ENCODE measurements at regions not wholly inside any gene's neighbourhood (a gene's known extent, or its start where the extent isn't known, plus 50 kb on each side); places are given as distances from the start of the nearest gene placed in this dataset.

DNA sequence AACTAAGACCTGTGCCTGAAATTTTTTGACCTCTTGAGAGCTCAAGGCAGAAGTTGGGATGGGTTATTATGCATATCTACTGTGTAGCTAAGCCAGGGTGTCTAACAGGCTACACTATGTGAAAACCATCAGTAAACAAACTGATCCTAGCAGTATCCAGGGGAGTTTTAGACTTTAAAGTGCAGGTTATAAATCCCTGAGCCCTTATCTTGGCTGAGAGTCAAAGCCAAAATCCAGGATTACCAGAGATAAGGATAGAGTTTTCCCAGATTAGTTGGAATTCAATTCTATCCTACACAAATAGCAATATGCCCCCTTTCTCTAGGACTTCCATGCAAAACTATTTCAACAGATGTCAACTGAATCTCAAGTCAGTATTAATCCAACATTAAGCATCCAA, 1229.7 kb downstream of the GRIK2 start:
- H3K9ac ChIP-seq (ENCODE audit: insufficient read depth in 1 of 2, low read depth in 2 of 2, low read length in 2 of 2), result no peak overlapping the region
- H3K4me2 ChIP-seq (ENCODE audit: insufficient read depth, low read length), result no peak overlapping the region
- BruUV-seq (replicated peaks), result no TSS peak
- no peak for ATAC-seq
- no peaks in the 10 kb centered on the region for H3K36me3 ChIP-seq (ENCODE audit: control insufficient read depth, insufficient read depth, low read length)
- no peaks in the 10 kb centered on the region for H3K9me1 ChIP-seq (ENCODE audit: control insufficient read depth, insufficient read depth, low read length)
- POLR2A ChIA-PET, result no interaction called here
- H3K9me3 ChIP-seq (replicated peaks; ENCODE audit: control insufficient read depth, insufficient read depth, low read depth, low read length), result no peaks in the 10 kb centered on the region; the same call in 1 of the 2 replicates
- no peak for FAIRE-seq
- intact Hi-C loops (cut with micrococcal nuclease) (no loop called here), in situ Hi-C loops (cut with MboI) (no loop called here)
- H3K4me1 ChIP-seq (replicated peaks in 1 of 2; ENCODE audit: control insufficient read depth in 2 of 2, insufficient read depth in 2 of 2, low read length in 2 of 2), result no peaks in the 10 kb centered on the region
- H2AFZ ChIP-seq (ENCODE audit: low read depth, low read length), result no peak overlapping the region
- H3K4me3 ChIP-seq, result no peak overlapping the region
- TF ChIP-seq SMC3 (conservative IDR thresholded peaks at IDR 0.05; ENCODE audit: insufficient read depth, low read depth, low read length) (no peak), RBM15 (IDR thresholded peaks at IDR 0.05; ENCODE audit: insufficient read depth, low read length) (no peak), ZKSCAN8 (CRISPR knock-in tag; IDR thresholded peaks at IDR 0.05) (no peak)
- no peak overlapping the region for H3K27ac ChIP-seq (ENCODE audit: extremely low read depth, low read depth, low read length)
- H4K20me1 ChIP-seq (replicated peaks; ENCODE audit: control insufficient read depth, insufficient read depth, low read length), result no peaks in the 10 kb centered on the region
- no peaks in the 10 kb centered on the region for H3K79me2 ChIP-seq (ENCODE audit: control insufficient read depth, insufficient read depth, low read length)
- no peak for DNase-seq (ENCODE audit: extremely low read depth in 1 of 4, low spot score in 3 of 4)
- H3K27me3 ChIP-seq (ENCODE audit: control insufficient read depth in 2 of 2, insufficient read depth in 2 of 2, low read length in 2 of 2), result no peaks in the 10 kb centered on the region
- CTCF ChIA-PET (ENCODE audit: low intra/inter-chr PET ratio), result no interaction called here

DNA sequence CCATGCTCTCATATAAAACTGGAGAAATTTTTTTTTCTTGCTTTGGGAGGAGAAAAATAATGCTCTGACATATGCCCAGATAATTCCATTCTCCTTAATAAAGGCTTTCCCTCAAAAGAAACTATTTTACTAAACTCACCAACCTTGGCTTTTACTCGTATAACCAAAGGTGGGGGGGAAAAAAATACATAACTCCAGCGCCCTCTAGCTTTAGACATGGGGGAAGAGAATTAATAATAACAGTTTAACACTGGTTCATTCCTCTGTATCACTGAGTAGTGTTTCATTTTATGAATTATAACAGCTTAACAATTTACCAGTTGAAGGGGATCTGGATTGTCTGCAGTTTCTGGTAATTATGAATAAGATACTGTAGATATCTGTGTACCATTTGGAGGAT, 1226.1 kb downstream of the GRIK2 start:
- Histone ChIP-seq H3K4me2 (ENCODE audit: insufficient read depth, low read length) (no peak overlapping the region), H3K9me3 (replicated peaks; ENCODE audit: control insufficient read depth, insufficient read depth, low read depth, low read length) (no peaks in the 10 kb centered on the region; the same call in 1 of the 2 replicates), H3K4me3 (no peak overlapping the region), H3K27me3 (ENCODE audit: control insufficient read depth in 2 of 2, insufficient read depth in 2 of 2, low read length in 2 of 2) (no peaks in the 10 kb centered on the region), H3K4me1 (replicated peaks in 1 of 2; ENCODE audit: control insufficient read depth in 2 of 2, insufficient read depth in 2 of 2, low read length in 2 of 2) (no peaks in the 10 kb centered on the region), H4K20me1 (replicated peaks; ENCODE audit: control insufficient read depth, insufficient read depth, low read length) (no peaks in the 10 kb centered on the region), H3K79me2 (ENCODE audit: control insufficient read depth, insufficient read depth, low read length) (no peaks in the 10 kb centered on the region), H3K9ac (ENCODE audit: insufficient read depth in 1 of 2, low read depth in 2 of 2, low read length in 2 of 2) (no peak overlapping the region), H3K27ac (ENCODE audit: extremely low read depth, low read depth, low read length) (no peak overlapping the region), H2AFZ (ENCODE audit: low read depth, low read length) (no peak overlapping the region), H3K9me1 (ENCODE audit: control insufficient read depth, insufficient read depth, low read length) (no peaks in the 10 kb centered on the region), H3K36me3 (ENCODE audit: control insufficient read depth, insufficient read depth, low read length) (no peaks in the 10 kb centered on the region)
- DNase-seq (ENCODE audit: extremely low read depth in 1 of 4, low spot score in 3 of 4) (peak in 1 of 4 experiments; percentile 2), ATAC-seq (no peak), FAIRE-seq (no peak)
- intact Hi-C loops (cut with micrococcal nuclease) (no loop called here), in situ Hi-C loops (cut with MboI) (no loop called here)
- TF ChIP-seq, protein P1, sequence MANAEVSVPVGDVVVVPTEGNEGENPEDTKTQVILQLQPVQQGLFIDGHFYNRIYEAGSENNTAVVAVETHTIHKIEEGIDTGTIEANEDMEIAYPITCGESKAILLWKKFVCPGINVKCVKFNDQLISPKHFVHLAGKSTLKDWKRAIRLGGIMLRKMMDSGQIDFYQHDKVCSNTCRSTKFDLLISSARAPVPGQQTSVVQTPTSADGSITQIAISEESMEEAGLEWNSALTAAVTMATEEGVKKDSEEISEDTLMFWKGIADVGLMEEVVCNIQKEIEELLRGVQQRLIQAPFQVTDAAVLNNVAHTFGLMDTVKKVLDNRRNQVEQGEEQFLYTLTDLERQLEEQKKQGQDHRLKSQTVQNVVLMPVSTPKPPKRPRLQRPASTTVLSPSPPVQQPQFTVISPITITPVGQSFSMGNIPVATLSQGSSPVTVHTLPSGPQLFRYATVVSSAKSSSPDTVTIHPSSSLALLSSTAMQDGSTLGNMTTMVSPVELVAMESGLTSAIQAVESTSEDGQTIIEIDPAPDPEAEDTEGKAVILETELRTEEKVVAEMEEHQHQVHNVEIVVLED (CRISPR knock-in tag; IDR thresholded peaks at IDR 0.05), result no peak
- TF ChIP-seq TAF9B (IDR thresholded peaks at IDR 0.05; ENCODE audit: partially characterized antibody), result no peak
- TF ChIP-seq, protein P2, sequence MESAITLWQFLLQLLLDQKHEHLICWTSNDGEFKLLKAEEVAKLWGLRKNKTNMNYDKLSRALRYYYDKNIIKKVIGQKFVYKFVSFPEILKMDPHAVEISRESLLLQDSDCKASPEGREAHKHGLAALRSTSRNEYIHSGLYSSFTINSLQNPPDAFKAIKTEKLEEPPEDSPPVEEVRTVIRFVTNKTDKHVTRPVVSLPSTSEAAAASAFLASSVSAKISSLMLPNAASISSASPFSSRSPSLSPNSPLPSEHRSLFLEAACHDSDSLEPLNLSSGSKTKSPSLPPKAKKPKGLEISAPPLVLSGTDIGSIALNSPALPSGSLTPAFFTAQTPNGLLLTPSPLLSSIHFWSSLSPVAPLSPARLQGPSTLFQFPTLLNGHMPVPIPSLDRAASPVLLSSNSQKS (CRISPR knock-in tag; IDR thresholded peaks at IDR 0.05), result no peak
- no peak for TF ChIP-seq FOS (IDR thresholded peaks at IDR 0.05; ENCODE audit: extremely low read depth, insufficient read length)
- TF ChIP-seq ZNF408 (CRISPR knock-in tag; IDR thresholded peaks at IDR 0.05; ENCODE audit: low read depth), result no peak
- TF ChIP-seq, protein P3, sequence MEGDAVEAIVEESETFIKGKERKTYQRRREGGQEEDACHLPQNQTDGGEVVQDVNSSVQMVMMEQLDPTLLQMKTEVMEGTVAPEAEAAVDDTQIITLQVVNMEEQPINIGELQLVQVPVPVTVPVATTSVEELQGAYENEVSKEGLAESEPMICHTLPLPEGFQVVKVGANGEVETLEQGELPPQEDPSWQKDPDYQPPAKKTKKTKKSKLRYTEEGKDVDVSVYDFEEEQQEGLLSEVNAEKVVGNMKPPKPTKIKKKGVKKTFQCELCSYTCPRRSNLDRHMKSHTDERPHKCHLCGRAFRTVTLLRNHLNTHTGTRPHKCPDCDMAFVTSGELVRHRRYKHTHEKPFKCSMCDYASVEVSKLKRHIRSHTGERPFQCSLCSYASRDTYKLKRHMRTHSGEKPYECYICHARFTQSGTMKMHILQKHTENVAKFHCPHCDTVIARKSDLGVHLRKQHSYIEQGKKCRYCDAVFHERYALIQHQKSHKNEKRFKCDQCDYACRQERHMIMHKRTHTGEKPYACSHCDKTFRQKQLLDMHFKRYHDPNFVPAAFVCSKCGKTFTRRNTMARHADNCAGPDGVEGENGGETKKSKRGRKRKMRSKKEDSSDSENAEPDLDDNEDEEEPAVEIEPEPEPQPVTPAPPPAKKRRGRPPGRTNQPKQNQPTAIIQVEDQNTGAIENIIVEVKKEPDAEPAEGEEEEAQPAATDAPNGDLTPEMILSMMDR (IDR thresholded peaks at IDR 0.05 in 2 of 3, conservative IDR thresholded peaks at IDR 0.05 in 1 of 3; ENCODE audit: insufficient read depth in 2 of 3, low read depth in 1 of 3, low read length in 3 of 3), result peak in 1 of 3 experiments; percentile 15; a peak in 1 of 6 replicates
- no peak for TF ChIP-seq NUFIP1 (IDR thresholded peaks at IDR 0.05; ENCODE audit: partially characterized antibody)
- TF ChIP-seq ZZZ3 (IDR thresholded peaks at IDR 0.05), result no peak
- no peak for TF ChIP-seq DACH1 (IDR thresholded peaks at IDR 0.05; ENCODE audit: partially characterized antibody)
- ChIA-PET POLR2A (no interaction called here), CTCF (ENCODE audit: low intra/inter-chr PET ratio) (no interaction called here)
- WGBS (ENCODE audit: insufficient coverage, low coverage, missing lambda C conversion rate), result 0% methylated on average over 2 of the region's 2 CpGs
- no TSS peak for BruUV-seq (replicated peaks)
